ENCODE measurements at regions not wholly inside any gene's neighbourhood (a gene's known extent, or its start where the extent isn't known, plus 50 kb on each side); places are given as distances from the start of the nearest gene placed in this dataset.

DNA sequence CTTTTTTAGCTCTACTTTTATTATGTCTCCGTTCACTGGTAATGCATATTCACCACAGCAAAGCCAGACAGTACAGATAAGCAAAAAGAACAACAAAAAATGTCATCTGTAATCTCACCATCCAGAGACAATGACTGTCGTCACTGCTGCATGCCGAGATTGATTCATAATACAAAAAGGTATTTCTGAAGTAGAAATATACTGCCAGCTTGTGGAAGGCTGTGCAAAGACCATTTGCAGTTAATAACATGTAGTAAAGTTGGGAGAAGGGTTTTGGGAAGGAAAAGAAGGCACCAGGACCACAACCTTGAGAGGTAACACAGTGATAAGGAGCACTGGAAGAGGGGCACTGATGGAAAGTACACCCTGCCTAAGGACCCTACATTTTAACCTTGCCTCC lies 223.0 kb upstream of the ZIC3 start:
- Histone ChIP-seq H3K27ac (no peak overlapping the region), H3K4me3 (ENCODE audit: low read depth, low read length) (no peak overlapping the region), H3K36me3 (ENCODE audit: control insufficient read depth, insufficient read depth, low read length) (no peaks in the 10 kb centered on the region), H3K4me2 (ENCODE audit: low read length) (no peak overlapping the region), H3K9me3 (ENCODE audit: control insufficient read depth, low read length) (no peaks in the 10 kb centered on the region), H3K9ac (no peak overlapping the region), H3K4me1 (no peaks in the 10 kb centered on the region), H3K27me3 (ENCODE audit: control insufficient read depth, insufficient read depth, low read length) (no peaks in the 10 kb centered on the region), H2AFZ (no peak overlapping the region), H3K79me2 (no peaks in the 10 kb centered on the region)
- TF ChIP-seq, protein P1, sequence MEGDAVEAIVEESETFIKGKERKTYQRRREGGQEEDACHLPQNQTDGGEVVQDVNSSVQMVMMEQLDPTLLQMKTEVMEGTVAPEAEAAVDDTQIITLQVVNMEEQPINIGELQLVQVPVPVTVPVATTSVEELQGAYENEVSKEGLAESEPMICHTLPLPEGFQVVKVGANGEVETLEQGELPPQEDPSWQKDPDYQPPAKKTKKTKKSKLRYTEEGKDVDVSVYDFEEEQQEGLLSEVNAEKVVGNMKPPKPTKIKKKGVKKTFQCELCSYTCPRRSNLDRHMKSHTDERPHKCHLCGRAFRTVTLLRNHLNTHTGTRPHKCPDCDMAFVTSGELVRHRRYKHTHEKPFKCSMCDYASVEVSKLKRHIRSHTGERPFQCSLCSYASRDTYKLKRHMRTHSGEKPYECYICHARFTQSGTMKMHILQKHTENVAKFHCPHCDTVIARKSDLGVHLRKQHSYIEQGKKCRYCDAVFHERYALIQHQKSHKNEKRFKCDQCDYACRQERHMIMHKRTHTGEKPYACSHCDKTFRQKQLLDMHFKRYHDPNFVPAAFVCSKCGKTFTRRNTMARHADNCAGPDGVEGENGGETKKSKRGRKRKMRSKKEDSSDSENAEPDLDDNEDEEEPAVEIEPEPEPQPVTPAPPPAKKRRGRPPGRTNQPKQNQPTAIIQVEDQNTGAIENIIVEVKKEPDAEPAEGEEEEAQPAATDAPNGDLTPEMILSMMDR (IDR thresholded peaks at IDR 0.05): no peak

DNA sequence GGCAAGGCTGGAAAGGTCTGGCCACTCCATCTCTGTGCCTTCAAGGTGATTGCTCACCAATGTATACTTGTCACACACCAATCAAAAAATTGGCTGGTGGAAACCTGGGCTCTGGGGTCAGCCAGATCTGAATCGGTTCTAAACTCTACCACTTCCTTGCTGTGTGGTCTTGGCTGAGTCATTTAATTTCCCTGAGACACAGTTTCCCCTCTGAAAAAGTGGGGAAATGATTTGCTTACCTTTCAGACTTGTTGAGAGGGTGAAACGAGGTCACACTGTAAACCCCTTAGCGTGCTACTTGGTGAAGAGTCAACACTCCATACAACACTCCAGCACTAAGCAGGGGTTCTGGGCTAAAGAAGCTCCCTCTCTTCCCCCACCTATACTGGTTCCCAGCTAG lies 252.3 kb upstream of the ZIC3 start:
- H3K27ac ChIP-seq: no peak overlapping the region
- H3K27me3 ChIP-seq (ENCODE audit: control insufficient read depth, insufficient read depth, low read length): no peaks in the 10 kb centered on the region
- TF ChIP-seq, protein P1 (IDR thresholded peaks at IDR 0.05): no peak
- H3K9me3 ChIP-seq (ENCODE audit: control insufficient read depth, low read length): no peaks in the 10 kb centered on the region
- no peaks in the 10 kb centered on the region for H3K4me1 ChIP-seq
- H3K4me3 ChIP-seq (ENCODE audit: low read depth, low read length): no peak overlapping the region
- no peaks in the 10 kb centered on the region for H3K36me3 ChIP-seq (ENCODE audit: control insufficient read depth, insufficient read depth, low read length)
- H3K79me2 ChIP-seq: no peaks in the 10 kb centered on the region
- no peak overlapping the region for H2AFZ ChIP-seq
- no peak overlapping the region for H3K4me2 ChIP-seq (ENCODE audit: low read length)
- H3K9ac ChIP-seq: no peak overlapping the region

DNA sequence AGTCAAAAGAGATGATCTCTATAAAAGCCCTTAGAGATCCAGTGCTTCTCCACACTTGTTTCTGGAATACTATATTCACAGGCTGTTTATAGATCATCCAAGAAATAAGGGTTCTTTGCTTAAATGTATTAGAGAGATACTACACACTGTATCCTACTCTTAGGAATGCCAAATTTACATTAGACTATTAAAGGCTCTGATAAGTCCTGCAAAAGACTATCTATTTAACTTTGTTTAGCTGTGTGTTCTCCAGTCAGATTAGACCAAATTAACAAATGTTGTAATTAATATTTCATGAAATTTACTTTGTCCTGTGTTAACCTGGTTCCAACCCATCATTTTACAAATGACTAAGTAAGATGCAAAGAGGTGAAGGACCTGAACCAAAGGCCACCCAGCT lies 260.5 kb upstream of the ZIC3 start:
- Histone ChIP-seq H3K36me3 (ENCODE audit: control insufficient read depth, insufficient read depth, low read length) (no peaks in the 10 kb centered on the region), H3K79me2 (no peaks in the 10 kb centered on the region), H3K9ac (no peak overlapping the region), H3K27ac (no peak overlapping the region), H3K27me3 (ENCODE audit: control insufficient read depth, insufficient read depth, low read length) (no peaks in the 10 kb centered on the region), H3K4me2 (ENCODE audit: low read length) (no peak overlapping the region), H3K9me3 (ENCODE audit: control insufficient read depth, low read length) (no peaks in the 10 kb centered on the region), H3K4me3 (ENCODE audit: low read depth, low read length) (no peak overlapping the region), H3K4me1 (no peaks in the 10 kb centered on the region), H2AFZ (no peak overlapping the region)
- TF ChIP-seq, protein P1 (IDR thresholded peaks at IDR 0.05): no peak

DNA sequence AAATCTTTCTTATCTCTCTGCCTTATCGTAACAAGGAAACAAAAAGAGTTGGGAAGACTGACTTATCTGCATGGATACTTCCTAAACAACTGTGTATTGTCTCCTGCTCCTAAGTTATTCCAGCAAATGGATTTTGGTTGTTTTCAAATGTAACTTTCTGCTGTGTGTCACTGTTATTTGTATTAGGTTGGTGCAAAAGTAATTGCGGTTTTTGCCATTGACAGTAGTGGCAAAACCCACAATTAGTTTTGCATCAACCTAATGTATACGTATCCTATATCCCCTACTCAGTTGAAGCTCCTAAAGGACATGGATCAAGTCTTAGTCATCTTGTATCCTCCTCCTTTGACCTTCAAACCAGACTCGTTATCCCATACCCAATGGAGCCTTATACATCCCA lies 263.4 kb upstream of the GPR101 start:
- no peak overlapping the region for H3K4me2 ChIP-seq (ENCODE audit: low read length)
- H3K4me3 ChIP-seq (ENCODE audit: low read depth, low read length): no peak overlapping the region
- H3K27me3 ChIP-seq (ENCODE audit: control insufficient read depth, insufficient read depth, low read length): no peaks in the 10 kb centered on the region
- no peaks in the 10 kb centered on the region for H3K36me3 ChIP-seq (ENCODE audit: control insufficient read depth, insufficient read depth, low read length)
- H3K9ac ChIP-seq: no peak overlapping the region
- TF ChIP-seq, protein P1 (IDR thresholded peaks at IDR 0.05): no peak
- no peaks in the 10 kb centered on the region for H3K9me3 ChIP-seq (ENCODE audit: control insufficient read depth, low read length)
- H2AFZ ChIP-seq: no peak overlapping the region
- no peaks in the 10 kb centered on the region for H3K4me1 ChIP-seq
- no peaks in the 10 kb centered on the region for H3K79me2 ChIP-seq
- no peak overlapping the region for H3K27ac ChIP-seq

DNA sequence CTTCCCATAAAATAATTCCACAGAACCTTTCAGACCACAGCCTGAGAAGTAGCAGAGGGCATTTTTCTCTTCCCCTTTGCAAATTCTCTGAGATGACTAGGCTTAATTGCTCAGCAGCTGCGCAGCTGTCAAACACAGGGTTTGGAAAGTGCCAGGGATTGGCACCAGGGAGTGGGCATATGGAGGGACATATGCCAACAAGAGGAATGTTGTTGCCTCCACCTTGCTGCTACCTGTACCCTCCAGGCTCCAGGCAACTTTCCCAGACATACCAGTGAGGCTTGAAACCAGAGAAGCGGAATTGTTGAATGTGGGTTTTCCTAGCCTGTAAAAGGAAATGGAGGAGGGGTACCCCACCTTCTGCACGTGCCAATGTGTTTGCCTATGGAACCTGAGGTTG lies 256.2 kb upstream of the GPR101 start:
- H3K27ac ChIP-seq: no peak overlapping the region
- no peaks in the 10 kb centered on the region for H3K27me3 ChIP-seq (ENCODE audit: control insufficient read depth, insufficient read depth, low read length)
- no peak overlapping the region for H2AFZ ChIP-seq
- no peaks in the 10 kb centered on the region for H3K36me3 ChIP-seq (ENCODE audit: control insufficient read depth, insufficient read depth, low read length)
- TF ChIP-seq, protein P1 (IDR thresholded peaks at IDR 0.05): no peak
- no peak overlapping the region for H3K4me3 ChIP-seq (ENCODE audit: low read depth, low read length)
- H3K9me3 ChIP-seq (ENCODE audit: control insufficient read depth, low read length): no peaks in the 10 kb centered on the region
- no peaks in the 10 kb centered on the region for H3K4me1 ChIP-seq
- H3K4me2 ChIP-seq (ENCODE audit: low read length): no peak overlapping the region
- no peak overlapping the region for H3K9ac ChIP-seq
- no peaks in the 10 kb centered on the region for H3K79me2 ChIP-seq
